NCI-H187 treated with DMSO at 0.1 percent for 48 hours (cell line): ENCODE measurements at regions not wholly inside any gene's neighbourhood (a gene's known extent, or its start where the extent isn't known, plus 50 kb on each side); places are given as distances from the start of the nearest gene placed in this dataset.
A peak's percentile ranks its signal among the peaks of the same experiment; 100 is the strongest.
"Not testable (repeated sequence)": the region's sequence is repeated elsewhere in the genome, so short reads cannot be mapped to it uniquely, and the experiment has no call there.

ENCODE experiments used
- DNase-seq: peaks from one replicate; lab custom pipeline; 2025; lab: John Stamatoyannopoulos, UW

GRCh38 chr14:59116984-59117415, 71.5 kb upstream of the DAAM1 start:
- peak; percentile 37 for DNase-seq

GRCh38 chr14:59117754-59118528, 70.5 kb upstream of the DAAM1 start:
- no peak for DNase-seq

GRCh38 chr14:59120921-59121320, 67.5 kb upstream of the DAAM1 start:
- no peak for DNase-seq

GRCh38 chr14:59123531-59123930, 64.9 kb upstream of the DAAM1 start:
- no peak for DNase-seq

GRCh38 chr14:59123975-59124374, 64.5 kb upstream of the DAAM1 start:
- no peak for DNase-seq

- no peak for DNase-seq
Measured at GRCh38 chr14:59125156-59125555, 63.3 kb upstream of the DAAM1 start.

GRCh38 chr14:59126714-59127436, 61.6 kb upstream of the DAAM1 start:
- peak; percentile 22 for DNase-seq

- no peak for DNase-seq
Measured at GRCh38 chr14:59127437-59127732, 61.1 kb upstream of the DAAM1 start.

GRCh38 chr14:59130462-59130861, 58.0 kb upstream of the DAAM1 start:
- DNase-seq, result no peak

- DNase-seq, result no peak
Measured at GRCh38 chr14:59131938-59132795, 56.3 kb upstream of the DAAM1 start.

- DNase-seq, result no peak
Measured at GRCh38 chr14:59132796-59133494, 55.5 kb upstream of the DAAM1 start.

GRCh38 chr14:59133709-59134108, 54.8 kb upstream of the DAAM1 start:
- no peak for DNase-seq

- no peak for DNase-seq
Measured at GRCh38 chr14:59134307-59134706, 54.2 kb upstream of the DAAM1 start.

GRCh38 chr14:59137256-59137655, 51.2 kb upstream of the DAAM1 start:
- DNase-seq, result no peak

GRCh38 chr14:59138576-59138975, 49.9 kb upstream of the DAAM1 start:
- DNase-seq, result not testable (repeated sequence)
